ENCODE measurements at regions not wholly inside any gene's neighbourhood (a gene's known extent, or its start where the extent isn't known, plus 50 kb on each side); places are given as distances from the start of the nearest gene placed in this dataset.

DNA sequence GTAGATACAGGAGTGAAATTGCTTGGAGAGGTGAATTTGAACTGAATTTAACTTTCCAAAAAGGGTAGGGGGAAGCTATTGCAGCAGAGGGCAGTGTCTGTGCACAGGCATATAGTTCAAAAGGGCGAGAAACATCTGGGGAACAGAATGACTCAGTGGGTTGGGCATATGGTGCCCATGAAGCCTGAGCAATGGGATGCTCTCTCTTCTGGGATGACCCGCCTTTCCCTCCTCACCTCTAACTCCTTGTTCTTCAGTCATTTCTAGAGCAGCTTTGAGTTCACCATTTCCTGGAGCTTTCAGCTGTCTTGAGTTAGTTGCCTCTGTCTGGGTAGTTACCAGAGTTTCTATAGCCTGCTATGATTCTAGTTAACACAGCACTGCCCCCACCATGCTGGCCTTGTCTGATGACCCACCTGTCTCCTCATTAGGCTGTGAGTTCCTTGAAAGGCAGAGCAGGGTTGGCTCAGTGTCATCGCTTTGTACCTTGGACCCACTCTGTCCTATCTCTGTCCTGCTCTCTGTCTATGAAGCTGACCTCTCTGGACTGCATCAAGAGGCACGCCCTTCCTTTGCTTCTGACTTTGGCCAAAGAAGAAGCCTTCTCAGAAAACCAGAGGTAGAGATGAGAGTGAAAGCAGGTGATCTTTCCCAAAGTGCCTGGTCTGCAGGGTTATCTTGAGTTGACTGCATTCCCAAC lies 299.6 kb upstream of the KLF4 start:
- Histone ChIP-seq H3K9ac (ENCODE audit: extremely low read depth, insufficient read length, low read length) (no peak overlapping the region), H2BK5ac (ENCODE audit: insufficient read length, low read length) (no peak overlapping the region), H2AFZ (ENCODE audit: low read length) (no peak overlapping the region), H3K79me2 (ENCODE audit: insufficient read depth, low read length) (no peaks in the 10 kb centered on the region), H2BK15ac (ENCODE audit: low read depth, low read length) (no peak overlapping the region), H2BK20ac (ENCODE audit: low read depth, low read length, poor library complexity, severe bottlenecking) (no peak overlapping the region), H3K23me2 (ENCODE audit: insufficient read length, low read depth, low read length, poor library complexity, severe bottlenecking) (no peaks in the 10 kb centered on the region), H4K5ac (ENCODE audit: insufficient read length, low read depth, low read length) (no peak overlapping the region), H4K91ac (ENCODE audit: insufficient read length, low read depth, low read length) (no peak overlapping the region), H3K4me2 (ENCODE audit: insufficient read depth, insufficient read length, low read length) (no peak overlapping the region), H2BK120ac (ENCODE audit: low read depth, low read length, poor library complexity, severe bottlenecking) (no peak overlapping the region), H2AK5ac (ENCODE audit: insufficient read length, low read length) (no peak overlapping the region), H3K4me1 (ENCODE audit: insufficient read depth, low read length) (no peaks in the 10 kb centered on the region), H3K56ac (ENCODE audit: insufficient read length, low read depth, low read length) (no peak overlapping the region), H3K4ac (ENCODE audit: low read depth, low read length) (no peak overlapping the region), H3K27me3 (ENCODE audit: insufficient read depth, low read length) (no peaks in the 10 kb centered on the region), H3T11ph (ENCODE audit: low read length) (no peak overlapping the region), H3K79me1 (ENCODE audit: insufficient read depth, low read depth, low read length, poor library complexity, severe bottlenecking) (no peaks in the 10 kb centered on the region), H3K14ac (ENCODE audit: insufficient read depth, low read length) (no peak overlapping the region), H2BK12ac (ENCODE audit: insufficient read length, low read depth, low read length) (no peak overlapping the region), H4K8ac (replicated peaks; ENCODE audit: insufficient read length, low read depth, low read length) (no peak overlapping the region), H3K9me3 (ENCODE audit: control insufficient read depth, low read depth, low read length) (no peaks in the 10 kb centered on the region), H3K23ac (ENCODE audit: insufficient read length, low read depth, low read length) (no peak overlapping the region), H3K18ac (ENCODE audit: insufficient read length, low read depth, low read length) (no peak overlapping the region), H4K20me1 (ENCODE audit: control insufficient read depth, insufficient read depth, insufficient read length) (no peaks in the 10 kb centered on the region), H3K27ac (ENCODE audit: insufficient read length, low read depth, low read length) (no peak overlapping the region)
- no peaks in the 10 kb centered on the region for H3K36me3 Mint-ChIP-seq (ENCODE audit: insufficient read depth in 1 of 3, low read depth in 3 of 3)
- no peak for DNase-seq
- H3K4me3 Mint-ChIP-seq, result no peak overlapping the region
- no peaks in the 10 kb centered on the region for H3K27me3 Mint-ChIP-seq (ENCODE audit: low read depth)
- H3K27ac Mint-ChIP-seq, result no peak overlapping the region
- peaks cover 0 to 3% of the 10 kb centered on the region in 2 experiments; a peak in 2 of 4 replicates for H3K4me1 Mint-ChIP-seq
- TF ChIP-seq, protein P1, sequence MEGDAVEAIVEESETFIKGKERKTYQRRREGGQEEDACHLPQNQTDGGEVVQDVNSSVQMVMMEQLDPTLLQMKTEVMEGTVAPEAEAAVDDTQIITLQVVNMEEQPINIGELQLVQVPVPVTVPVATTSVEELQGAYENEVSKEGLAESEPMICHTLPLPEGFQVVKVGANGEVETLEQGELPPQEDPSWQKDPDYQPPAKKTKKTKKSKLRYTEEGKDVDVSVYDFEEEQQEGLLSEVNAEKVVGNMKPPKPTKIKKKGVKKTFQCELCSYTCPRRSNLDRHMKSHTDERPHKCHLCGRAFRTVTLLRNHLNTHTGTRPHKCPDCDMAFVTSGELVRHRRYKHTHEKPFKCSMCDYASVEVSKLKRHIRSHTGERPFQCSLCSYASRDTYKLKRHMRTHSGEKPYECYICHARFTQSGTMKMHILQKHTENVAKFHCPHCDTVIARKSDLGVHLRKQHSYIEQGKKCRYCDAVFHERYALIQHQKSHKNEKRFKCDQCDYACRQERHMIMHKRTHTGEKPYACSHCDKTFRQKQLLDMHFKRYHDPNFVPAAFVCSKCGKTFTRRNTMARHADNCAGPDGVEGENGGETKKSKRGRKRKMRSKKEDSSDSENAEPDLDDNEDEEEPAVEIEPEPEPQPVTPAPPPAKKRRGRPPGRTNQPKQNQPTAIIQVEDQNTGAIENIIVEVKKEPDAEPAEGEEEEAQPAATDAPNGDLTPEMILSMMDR (conservative IDR thresholded peaks at IDR 0.05), result no peak
- H3K9me3 Mint-ChIP-seq, result no peaks in the 10 kb centered on the region
- whole genome bisulfite sequencing (ENCODE audit: extremely low coverage, insufficient read length, low lambda C conversion rate), result no CpG with 5 or more reads among the region's 4 CpGs
